HL-60 (cell line): ENCODE measurements at regions not wholly inside any gene's neighbourhood (a gene's known extent, or its start where the extent isn't known, plus 50 kb on each side); places are given as distances from the start of the nearest gene placed in this dataset.
"Not testable (repeated sequence)": the region's sequence is repeated elsewhere in the genome, so short reads cannot be mapped to it uniquely, and the experiment has no call there.

Experiments
- CTCF ChIP-seq: IDR thresholded peaks from one replicate; pipeline ENCODE4 v1.5.1; 2011; ENCODE audit warnings: low read length, control low read depth, inconsistent platforms; ENCODE audit not compliant: insufficient read depth
- POLR2AphosphoS5 ChIP-seq: IDR thresholded peaks from 2 replicates; pipeline ENCODE4 v1.6.1; 2012; ENCODE audit warnings: low read depth

DNA sequence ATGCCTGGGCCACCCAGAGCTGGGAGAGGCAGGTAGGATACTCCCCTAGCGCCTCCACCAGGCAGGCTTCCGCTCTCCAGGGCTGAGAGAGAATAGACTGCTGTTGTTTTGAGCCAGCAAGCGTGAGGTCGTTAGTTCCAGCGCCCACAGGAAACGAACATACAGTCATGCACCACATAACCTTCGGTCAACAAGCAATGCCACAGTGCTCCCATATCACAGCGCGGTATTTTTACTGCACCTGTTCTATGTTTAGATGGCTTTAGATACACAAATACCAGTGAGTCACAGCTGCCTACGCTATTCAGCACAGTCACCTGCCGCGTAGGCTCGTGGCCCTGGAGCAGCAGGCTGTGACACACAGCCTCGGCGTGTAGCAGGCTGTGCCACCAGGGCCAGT, 5502.3 kb upstream of the TPTE start:
- not testable (repeated sequence) for TF ChIP-seq CTCF, POLR2AphosphoS5
